GM10266 (cell line): ENCODE measurements at regions not wholly inside any gene's neighbourhood (a gene's known extent, or its start where the extent isn't known, plus 50 kb on each side); places are given as distances from the start of the nearest gene placed in this dataset.
"Not testable (repeated sequence)": the region's sequence is repeated elsewhere in the genome, so short reads cannot be mapped to it uniquely, and the experiment has no call there.

Source experiments
- DNase-seq: peaks from one replicate; pipeline ENCODE4 v3.0.0; 2012; ENCODE audit errors: extremely low spot score

DNA sequence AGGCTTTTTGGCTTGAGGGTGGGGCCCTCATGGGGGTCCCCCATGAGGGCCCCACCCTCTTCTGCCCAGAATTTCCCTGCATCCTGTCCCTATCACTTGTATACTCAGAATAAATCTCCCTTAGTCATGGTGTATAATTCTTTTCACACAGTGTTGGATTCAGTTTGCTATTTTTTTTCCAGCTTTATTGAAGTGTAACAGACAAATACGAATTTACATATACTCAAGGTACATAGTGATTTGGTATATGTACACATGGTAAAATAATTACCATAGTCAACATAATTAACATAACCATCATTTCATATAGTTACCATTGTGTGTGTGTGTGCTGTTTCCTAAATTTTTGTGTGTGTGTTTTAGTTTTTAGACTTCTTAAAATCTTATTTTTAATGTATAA is 289.4 kb downstream of the CNTNAP3B start:
- DNase-seq = not testable (repeated sequence)

DNA sequence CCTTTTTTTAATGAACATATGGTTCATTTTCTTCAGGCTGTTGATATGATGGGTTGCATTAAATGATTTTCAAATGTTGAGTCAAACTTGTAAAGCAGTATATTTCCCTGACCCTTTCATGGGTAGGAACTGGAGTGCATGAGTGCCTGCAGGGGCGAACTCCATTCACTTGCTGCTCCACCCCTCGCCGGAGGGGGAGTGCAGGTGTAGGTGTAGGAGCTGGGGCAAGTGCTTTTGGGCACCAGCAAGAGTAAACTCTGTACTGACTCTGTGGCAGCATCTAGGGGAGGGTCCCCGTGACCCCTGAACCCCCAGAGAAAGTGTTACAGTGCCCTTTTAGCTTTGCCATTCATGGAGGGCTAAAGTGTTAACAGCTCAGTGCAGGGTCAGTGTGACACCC is 290.3 kb downstream of the CNTNAP3B start:
- DNase-seq = not testable (repeated sequence)

- not testable (repeated sequence) for DNase-seq
These were observed 290.7 kb downstream of the CNTNAP3B start for GRCh38 chr9:41838562-41838851.

- not testable (repeated sequence) for DNase-seq
These were observed 291.3 kb downstream of the CNTNAP3B start for GRCh38 chr9:41837684-41838561.

DNA sequence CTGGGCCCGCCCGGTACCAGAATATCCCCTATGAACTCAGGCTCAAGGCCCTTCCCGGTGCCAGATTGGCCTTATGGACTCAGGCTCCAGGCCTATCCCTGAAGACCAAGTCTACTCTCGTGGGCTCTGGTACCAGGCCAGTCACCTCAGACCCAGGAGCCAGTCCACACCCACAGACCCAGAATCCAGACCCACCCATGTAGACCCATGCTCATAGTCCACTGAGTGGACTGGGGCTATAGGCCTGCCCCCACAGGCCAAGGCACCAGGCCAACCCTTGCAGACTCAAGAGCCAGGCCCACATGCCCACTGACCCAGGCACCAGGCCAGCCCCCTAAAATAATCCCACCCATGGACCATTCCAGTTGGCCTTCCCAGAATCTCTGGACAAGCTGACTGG is 296.1 kb downstream of the CNTNAP3B start:
- not testable (repeated sequence) for DNase-seq

DNA sequence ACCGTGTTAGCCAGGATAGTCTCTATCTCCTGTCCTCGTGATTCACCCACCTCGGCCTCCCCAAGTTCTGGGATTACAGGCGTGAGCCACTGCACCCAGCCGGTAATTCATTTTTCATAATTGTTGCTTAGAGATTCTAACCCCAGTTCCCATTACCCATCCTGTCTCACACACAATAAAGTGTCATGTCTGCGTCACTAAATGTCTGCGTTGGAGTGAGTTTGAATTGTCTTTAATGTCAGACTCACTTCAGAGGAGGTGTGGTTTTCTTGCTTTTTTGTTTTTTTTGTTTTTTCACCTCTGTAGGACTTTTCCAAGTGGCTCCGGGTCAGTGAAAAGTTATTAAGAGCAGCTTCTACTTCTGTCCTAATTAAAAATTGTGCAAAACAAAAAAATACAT is 304.5 kb downstream of the CNTNAP3B start:
- DNase-seq = not testable (repeated sequence)

GRCh38 chr9:41802706-41803105 is 326.5 kb downstream of the CNTNAP3B start:
- DNase-seq = not testable (repeated sequence)

GRCh38 chr9:41798684-41799083 is 330.5 kb downstream of the CNTNAP3B start:
- not testable (repeated sequence) for DNase-seq

DNA sequence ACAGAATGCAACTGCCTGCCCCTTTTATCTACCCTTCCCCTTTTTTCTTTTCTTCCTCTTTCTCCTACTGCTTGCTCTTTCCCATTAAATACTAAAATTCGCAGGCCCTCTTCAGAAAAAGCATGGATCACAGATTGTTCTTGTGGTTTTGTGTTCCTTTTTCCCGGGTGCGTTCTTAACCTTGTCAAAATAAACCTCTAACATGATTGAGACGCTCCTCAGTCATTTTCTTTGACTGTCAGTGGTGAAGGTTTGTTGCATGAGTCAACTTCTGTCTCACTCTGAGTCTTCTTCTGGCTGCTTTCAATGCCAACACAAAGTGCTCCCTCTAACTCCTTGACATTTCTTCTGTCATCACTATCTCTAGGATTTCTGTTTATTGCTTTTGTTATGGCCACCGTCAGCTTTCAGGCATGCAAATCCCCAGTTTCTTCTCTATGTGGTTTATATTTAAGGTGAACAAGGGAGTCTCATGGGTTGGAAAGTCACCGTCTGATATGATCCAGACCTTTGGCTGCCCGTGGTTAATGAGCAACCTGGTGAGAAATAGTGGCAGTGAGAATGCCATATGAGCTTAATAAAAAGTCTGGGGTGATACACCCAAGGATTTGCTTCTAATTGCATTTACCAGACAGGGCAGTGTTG is 338.4 kb downstream of the CNTNAP3B start:
- not testable (repeated sequence) for DNase-seq

DNA sequence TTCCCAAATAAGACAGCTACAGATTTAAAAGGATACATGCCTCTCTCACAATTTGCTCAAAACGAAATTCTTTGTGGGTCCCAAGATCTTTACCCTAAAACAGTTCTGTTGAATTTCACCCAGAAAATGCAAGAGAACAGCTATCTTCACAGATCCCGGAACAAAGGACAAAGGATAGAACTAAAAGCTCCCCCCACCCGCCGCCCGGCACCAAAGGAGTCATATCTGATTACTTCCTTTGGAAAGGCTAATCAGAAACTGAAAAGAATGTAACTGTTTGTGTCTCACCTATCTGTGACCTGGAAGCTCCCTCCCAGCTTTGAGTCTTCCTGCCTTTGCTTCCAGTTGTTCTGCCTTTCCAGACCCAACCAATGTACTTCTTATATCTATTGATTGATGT is 339.2 kb downstream of the CNTNAP3B start:
- not testable (repeated sequence) for DNase-seq

DNA sequence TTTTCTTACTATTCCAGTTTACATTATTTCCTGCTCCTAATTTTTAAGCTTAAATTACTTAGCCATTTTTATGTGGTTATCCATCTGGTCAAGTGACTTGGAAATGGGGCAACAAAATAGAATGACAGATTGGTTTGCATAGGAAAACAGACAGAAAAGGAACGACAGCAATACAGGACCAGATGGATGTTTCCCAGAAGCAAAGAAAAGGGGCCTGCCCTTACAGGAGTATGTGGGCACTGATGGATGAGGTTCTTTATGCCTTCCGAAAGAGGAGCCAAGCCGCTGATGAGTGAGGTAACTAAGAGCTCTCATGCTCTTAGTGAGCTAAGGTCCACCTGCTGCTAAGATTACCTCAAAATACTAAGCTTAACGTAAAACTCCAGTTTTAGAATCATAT is 339.8 kb downstream of the CNTNAP3B start:
- DNase-seq = not testable (repeated sequence)

- DNase-seq = not testable (repeated sequence)
These were observed 341.3 kb downstream of the CNTNAP3B start for GRCh38 chr9:41787951-41788350.

DNA sequence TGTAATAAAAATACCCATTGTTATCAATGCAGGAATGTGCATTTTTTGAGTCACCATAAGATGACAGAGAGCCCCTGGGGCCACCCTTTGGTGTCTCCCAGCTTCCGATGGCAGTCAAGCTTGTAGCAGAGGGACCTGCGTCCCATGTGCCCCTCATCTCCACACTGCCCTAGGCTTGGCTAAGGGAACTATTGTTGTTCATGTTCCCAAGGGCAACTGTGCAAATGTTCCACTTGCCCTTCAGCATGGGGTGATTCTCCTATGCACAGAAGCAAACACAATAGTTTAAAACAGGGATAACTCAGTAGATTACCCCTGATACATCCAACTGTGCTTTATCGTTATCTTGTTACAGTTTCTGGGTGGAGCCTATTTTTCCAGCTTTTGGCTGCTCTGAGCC is 342.0 kb downstream of the CNTNAP3B start:
- not testable (repeated sequence) for DNase-seq

DNA sequence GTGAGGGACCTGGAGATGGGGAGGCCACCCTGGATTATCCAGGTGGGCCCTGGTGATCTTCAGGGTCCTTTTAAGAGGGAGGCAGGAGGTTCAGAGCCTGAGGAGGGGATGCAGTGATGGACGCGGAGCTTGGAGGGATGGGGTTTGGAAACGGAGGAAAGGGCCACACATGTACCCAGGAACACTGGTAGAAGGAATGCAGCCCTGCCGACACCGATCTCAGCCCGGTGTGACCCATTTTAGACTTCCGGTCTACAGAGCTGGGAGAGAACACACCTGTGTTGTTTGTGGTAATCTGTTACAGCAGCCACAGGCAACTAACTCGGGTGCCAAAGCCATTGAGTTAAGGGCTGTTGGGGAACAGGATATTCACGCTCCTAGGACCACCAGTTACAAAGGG is 345.2 kb downstream of the CNTNAP3B start:
- not testable (repeated sequence) for DNase-seq

GRCh38 chr9:41783070-41783810 is 346.0 kb downstream of the CNTNAP3B start:
- not testable (repeated sequence) for DNase-seq

- not testable (repeated sequence) for DNase-seq
These were observed 347.3 kb downstream of the CNTNAP3B start for GRCh38 chr9:41781899-41782298.

GRCh38 chr9:41779897-41780406 is 349.3 kb downstream of the CNTNAP3B start:
- not testable (repeated sequence) for DNase-seq

DNA sequence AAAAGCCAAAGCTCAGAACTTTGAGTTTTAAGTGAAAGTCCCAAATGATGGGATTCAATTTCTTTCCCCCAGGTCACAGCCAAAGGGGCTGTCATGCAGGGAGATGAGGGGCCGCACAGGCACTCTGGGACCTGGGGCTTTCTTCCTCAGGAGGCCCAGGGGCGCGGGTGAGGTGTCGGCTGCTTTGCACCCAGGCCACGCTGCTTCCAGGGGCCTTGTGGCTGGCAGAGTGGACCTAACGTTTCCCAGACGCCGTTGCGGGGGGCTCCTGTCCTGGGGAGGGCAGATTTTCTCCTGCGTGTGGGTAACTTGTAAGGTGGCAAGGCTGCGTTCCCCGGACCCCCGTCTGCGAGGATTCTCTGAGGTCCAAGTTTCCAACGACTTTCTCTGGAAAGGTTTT is 350.0 kb downstream of the CNTNAP3B start:
- not testable (repeated sequence) for DNase-seq

GRCh38 chr9:41778535-41779071 is 350.6 kb downstream of the CNTNAP3B start:
- DNase-seq = not testable (repeated sequence)

DNA sequence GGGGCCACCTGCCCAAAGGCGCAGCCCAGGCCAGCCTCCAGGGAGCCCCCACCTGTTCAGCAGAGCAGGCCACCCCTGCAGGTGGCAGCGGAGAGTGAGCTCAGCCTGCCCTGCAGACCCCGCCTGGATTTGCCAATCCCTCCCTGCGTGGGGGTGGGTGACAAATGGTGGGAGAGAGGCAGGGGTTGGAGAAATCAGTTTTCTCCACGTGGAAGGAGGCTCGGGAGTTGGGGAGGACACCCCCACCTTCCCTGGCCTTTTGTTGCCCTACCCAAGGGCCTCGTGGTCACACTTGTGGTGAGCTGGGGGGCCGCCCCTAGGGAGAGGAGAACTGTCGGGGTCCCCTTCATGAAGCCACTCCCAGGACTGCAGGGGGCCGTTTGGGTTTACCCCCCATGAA is 351.7 kb downstream of the CNTNAP3B start:
- DNase-seq = not testable (repeated sequence)

- DNase-seq = not testable (repeated sequence)
These were observed 356.7 kb downstream of the CNTNAP3B start for GRCh38 chr9:41772541-41772940.
